Ishikawa (cell line): ENCODE measurements at regions not wholly inside any gene's neighbourhood (a gene's known extent, or its start where the extent isn't known, plus 50 kb on each side); places are given as distances from the start of the nearest gene placed in this dataset.

Source experiments
- CEBPB ChIP-seq: IDR thresholded peaks from 2 replicates; pipeline ENCODE4 v1.6.1; 2012
- CREB1 ChIP-seq: IDR thresholded peaks from 2 replicates; pipeline ENCODE4 v1.6.1; 2012; ENCODE audit warnings: low read depth
- EGR1 ChIP-seq: IDR thresholded peaks from 2 replicates; pipeline ENCODE4 v1.6.1; 2012
- EP300 ChIP-seq: IDR thresholded peaks from 2 replicates; pipeline ENCODE4 v1.6.1; 2012; ENCODE audit warnings: borderline replicate concordance
- FOXM1 ChIP-seq: IDR thresholded peaks from 2 replicates; pipeline ENCODE4 v1.6.1; 2012; ENCODE audit warnings: low read depth, borderline replicate concordance
- NFIC ChIP-seq: IDR thresholded peaks from 2 replicates; pipeline ENCODE4 v1.6.1; 2012
- RAD21 ChIP-seq: IDR thresholded peaks from 2 replicates; pipeline ENCODE4 v1.6.1; 2012; ENCODE audit warnings: low read depth
- TAF1 ChIP-seq: IDR thresholded peaks from 2 replicates; pipeline ENCODE4 v1.6.1; 2012; ENCODE audit warnings: low read depth, mild to moderate bottlenecking
- TCF12 ChIP-seq: IDR thresholded peaks from 2 replicates; pipeline ENCODE4 v1.6.1; 2012; ENCODE audit warnings: low read depth
- TEAD4 ChIP-seq: IDR thresholded peaks from 2 replicates; pipeline ENCODE4 v1.6.1; 2012
- YY1 ChIP-seq: IDR thresholded peaks from 2 replicates; pipeline ENCODE4 v1.6.1; 2012; ENCODE audit warnings: low read depth
- TF ChIP-seq, protein P1 (sequence below): IDR thresholded peaks from 2 replicates; pipeline ENCODE4 v1.6.1; 2012
- TF ChIP-seq, protein P2 (sequence below): IDR thresholded peaks from 2 replicates; pipeline ENCODE4 v1.6.1; 2012; ENCODE audit warnings: low read depth, mild to moderate bottlenecking
- TF ChIP-seq, protein P3 (sequence below): IDR thresholded peaks from 2 replicates; pipeline ENCODE4 v1.6.1; 2012

DNA sequence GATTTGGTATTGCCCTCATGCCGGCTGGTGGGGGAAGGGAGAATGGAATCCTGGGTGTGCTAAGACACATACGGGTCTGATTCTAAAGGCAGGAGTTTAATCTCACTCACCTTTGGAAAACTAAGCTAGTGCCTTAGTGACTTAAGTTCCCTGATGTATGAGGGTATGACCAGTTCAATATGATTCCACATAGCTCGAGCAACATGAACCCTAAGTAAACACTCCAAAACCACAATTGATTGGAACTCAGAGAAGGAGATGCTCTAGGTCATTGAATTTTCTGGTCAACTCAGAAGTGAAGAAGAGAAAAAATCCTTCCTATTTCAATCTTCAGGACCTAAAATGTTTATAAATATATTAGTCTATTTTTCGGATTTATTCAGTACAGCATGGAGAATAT is 420.1 kb upstream of the INTU start:
- TF ChIP-seq, protein P1, sequence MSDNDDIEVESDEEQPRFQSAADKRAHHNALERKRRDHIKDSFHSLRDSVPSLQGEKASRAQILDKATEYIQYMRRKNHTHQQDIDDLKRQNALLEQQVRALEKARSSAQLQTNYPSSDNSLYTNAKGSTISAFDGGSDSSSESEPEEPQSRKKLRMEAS: no peak
- TF ChIP-seq, protein P2, sequence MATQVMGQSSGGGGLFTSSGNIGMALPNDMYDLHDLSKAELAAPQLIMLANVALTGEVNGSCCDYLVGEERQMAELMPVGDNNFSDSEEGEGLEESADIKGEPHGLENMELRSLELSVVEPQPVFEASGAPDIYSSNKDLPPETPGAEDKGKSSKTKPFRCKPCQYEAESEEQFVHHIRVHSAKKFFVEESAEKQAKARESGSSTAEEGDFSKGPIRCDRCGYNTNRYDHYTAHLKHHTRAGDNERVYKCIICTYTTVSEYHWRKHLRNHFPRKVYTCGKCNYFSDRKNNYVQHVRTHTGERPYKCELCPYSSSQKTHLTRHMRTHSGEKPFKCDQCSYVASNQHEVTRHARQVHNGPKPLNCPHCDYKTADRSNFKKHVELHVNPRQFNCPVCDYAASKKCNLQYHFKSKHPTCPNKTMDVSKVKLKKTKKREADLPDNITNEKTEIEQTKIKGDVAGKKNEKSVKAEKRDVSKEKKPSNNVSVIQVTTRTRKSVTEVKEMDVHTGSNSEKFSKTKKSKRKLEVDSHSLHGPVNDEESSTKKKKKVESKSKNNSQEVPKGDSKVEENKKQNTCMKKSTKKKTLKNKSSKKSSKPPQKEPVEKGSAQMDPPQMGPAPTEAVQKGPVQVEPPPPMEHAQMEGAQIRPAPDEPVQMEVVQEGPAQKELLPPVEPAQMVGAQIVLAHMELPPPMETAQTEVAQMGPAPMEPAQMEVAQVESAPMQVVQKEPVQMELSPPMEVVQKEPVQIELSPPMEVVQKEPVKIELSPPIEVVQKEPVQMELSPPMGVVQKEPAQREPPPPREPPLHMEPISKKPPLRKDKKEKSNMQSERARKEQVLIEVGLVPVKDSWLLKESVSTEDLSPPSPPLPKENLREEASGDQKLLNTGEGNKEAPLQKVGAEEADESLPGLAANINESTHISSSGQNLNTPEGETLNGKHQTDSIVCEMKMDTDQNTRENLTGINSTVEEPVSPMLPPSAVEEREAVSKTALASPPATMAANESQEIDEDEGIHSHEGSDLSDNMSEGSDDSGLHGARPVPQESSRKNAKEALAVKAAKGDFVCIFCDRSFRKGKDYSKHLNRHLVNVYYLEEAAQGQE: no peak
- TF ChIP-seq EP300 (no peak), TEAD4 (no peak), TAF1 (no peak), CEBPB (no peak), RAD21 (no peak), YY1 (no peak), CREB1 (no peak), NFIC (no peak), TCF12 (no peak), FOXM1 (no peak), EGR1 (no peak)
- TF ChIP-seq, protein P3, sequence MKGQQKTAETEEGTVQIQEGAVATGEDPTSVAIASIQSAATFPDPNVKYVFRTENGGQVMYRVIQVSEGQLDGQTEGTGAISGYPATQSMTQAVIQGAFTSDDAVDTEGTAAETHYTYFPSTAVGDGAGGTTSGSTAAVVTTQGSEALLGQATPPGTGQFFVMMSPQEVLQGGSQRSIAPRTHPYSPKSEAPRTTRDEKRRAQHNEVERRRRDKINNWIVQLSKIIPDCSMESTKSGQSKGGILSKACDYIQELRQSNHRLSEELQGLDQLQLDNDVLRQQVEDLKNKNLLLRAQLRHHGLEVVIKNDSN: no peak
